HG02571 (cell line): ENCODE measurements at regions not wholly inside any gene's neighbourhood (a gene's known extent, or its start where the extent isn't known, plus 50 kb on each side); places are given as distances from the start of the nearest gene placed in this dataset.

ENCODE experiments used
- ATAC-seq: cut with Tn5 transposase; IDR thresholded peaks from one replicate; pipeline ENCODE4 v1.9.1; 2021; ENCODE audit warnings: mild to moderate bottlenecking, moderate library complexity; ENCODE audit not compliant: unreplicated experiment

DNA sequence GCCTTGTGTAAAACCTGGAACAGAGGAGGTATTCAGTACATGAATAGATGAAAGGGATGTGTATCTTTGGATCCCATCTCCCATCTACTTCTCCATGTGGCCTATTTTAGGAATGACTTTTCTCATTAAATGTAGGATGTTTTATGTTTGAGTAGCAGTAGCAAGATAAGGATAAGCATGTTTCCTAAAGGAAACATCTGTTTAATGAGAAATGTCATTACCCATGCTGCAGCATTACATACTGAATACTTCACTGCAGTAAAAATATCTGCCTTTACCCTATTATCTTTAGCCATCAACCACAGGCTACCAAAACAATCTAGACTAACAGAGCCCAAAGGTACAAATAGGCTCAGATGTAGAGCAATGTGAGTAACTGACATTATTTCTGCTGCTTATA, 419.2 kb upstream of the CYRIA start:
- ATAC-seq: no peak

DNA sequence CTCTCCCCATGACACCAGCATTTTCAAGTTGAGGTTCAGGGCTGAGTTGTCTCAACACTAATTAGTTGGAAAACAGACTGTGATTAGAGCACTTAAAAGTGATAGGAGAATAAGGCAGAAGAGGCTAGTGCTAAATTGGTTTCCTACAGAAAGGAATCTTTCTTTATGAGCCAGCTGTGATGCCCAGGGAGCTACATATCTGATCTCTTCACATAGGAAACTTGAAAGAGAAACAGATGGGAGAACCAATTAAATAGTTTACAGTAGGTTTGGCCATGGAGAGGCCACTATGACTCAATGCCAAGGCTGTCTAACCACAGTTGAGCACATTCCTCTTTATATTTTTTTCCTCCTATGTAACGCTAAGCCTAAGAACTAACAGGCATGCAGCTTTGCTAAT, 418.3 kb upstream of the CYRIA start:
- ATAC-seq: no peak

DNA sequence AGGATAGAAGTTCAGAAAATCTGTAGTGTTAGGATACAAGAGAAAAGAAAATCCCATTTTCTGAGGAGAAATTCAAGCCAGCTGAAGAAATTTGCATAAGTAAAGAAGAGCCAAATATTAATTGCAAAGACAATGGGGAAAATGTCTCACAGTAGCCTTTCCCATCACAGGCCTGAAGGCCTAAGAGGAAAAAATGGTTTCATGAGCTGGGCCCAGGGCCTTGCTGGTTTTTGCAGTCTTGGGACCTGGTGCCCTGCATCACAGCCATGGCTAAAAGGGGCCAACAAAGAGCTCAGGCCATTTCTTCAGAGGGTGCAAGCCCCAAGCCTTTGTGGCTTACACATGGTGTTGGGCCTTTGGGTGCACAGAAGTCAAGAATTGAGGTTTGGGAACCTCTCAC, 413.6 kb upstream of the CYRIA start:
- no peak for ATAC-seq

DNA sequence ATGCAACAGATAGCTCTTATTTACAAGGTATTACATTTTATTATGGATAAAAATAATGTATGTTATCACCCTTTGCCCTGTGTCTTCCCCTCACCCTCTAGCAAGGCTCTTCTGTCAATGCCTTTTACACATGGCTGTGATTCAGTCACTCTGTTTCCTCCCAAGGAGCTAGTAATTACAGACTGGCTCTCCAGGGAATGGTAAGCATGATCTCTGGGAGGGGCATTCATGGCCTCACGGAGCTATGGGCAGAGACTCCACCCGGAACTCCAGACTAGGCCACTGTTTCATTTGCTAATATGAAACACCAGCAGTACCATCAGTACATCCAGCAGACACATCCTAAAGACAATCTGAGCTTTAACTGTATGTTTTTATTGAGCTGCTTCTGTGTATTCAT, 410.9 kb upstream of the CYRIA start:
- ATAC-seq: no peak

DNA sequence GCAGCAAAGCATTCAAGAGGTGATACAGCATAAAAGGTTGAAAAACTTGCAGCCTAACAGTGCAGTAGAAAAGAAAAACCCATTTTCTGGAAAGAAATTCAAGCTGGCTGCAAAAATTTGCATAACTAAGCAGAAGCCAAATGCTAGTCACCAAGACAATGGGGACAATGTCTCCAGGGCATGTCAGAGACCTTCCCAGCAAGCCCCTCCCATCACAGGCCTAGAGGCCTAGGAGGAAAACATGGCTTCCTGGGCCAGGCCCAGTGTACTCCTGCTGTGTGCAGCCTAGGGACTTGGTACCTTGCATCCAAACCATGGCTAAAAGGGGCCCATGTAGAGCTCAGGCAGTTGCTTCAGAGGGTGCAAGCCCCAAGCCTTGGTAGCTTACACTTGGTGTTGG, 405.1 kb upstream of the CYRIA start:
- ATAC-seq: no peak

DNA sequence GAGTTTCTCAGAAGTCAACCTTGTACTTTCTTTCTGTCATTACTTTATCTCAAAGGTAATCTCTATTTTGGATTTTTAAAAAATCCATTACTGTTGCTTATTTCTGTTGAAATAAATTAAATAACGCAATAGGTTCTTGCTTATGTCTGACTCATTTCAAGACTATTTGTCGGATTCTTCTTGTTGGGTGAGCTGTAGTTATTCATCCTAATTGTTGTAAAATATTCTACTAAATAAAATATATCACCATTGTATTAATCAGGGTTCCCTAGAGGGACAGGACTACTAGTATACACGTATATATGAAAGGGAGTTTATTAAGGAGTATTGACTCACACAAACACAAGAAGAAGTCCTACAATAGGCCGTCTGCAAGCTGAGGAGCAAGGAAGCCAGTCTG, 403.9 kb upstream of the CYRIA start:
- ATAC-seq: no peak

DNA sequence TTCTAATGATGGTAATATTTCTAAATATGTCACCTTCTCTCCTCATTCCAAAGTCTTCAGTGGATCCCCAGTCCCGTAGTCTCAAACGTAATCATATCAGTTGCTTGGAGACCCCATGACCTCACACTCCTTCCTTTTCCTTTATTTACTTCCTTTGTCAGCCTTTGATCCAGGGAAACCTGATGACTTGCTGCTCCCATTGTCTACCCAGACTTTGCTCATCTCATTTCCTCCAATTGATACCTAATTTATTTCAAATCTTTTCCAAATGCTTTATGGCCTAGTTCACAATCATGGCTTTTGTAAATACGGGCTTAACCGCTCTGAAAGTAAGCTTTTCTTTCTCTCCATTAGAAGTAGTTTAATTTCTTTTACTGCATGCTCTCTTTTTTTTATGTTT, 402.4 kb upstream of the CYRIA start:
- ATAC-seq: no peak

DNA sequence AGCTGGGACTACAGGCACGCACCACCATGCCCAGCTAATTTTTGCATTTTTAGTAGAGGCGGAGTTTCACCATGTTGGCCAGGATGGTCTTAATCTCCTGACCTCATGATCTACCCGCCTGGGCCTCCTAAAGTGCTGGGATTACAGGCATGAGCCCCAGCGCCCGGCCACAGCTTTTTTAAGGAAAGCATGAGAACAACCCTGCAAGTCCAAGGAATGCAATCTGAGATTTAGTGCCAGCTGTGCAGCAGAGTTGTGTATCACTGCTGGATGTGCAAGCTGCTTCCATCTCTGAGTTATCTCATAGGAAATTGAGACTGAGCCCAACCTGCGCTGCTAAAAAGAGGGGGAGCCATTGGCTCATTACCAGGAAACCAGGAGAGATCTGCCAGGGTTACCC, 399.9 kb upstream of the CYRIA start:
- no peak for ATAC-seq

DNA sequence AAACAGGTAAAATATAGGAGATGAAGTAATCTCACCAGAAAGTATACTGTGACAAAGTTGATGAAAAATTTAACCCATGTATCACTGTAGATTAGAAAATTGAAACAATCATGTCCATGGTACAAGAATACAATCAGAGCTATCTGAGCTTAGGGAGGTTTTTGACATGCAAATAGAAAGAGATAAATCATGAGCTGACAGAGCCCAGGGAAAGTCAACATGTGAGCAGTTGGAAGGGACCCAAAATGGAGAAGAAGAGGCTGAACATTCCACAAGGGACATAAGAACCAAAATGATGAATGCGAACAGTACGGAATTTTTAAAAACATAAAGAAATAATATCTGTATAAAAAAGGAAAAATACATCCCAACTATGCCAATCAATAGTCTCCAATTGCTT, 395.4 kb upstream of the CYRIA start:
- no peak for ATAC-seq

DNA sequence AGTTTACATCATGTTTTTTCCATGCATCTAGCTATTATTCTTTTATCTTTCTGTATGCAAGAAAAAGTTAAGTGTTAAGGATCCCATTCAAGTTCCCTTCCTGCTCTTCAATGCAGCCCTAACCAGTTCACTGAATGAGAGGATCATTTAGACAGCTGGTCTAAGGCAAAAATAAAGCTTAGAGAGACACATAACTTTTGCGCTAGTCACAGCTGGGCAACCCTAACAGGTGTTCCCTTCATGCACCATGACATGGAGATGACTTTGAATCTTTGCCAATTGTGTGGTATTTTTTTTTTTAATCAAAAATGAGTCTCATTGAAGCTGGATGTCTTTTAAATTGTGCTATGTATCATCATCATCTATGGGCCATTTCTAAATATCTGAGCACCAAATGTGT, 393.8 kb upstream of the CYRIA start:
- ATAC-seq: no peak

DNA sequence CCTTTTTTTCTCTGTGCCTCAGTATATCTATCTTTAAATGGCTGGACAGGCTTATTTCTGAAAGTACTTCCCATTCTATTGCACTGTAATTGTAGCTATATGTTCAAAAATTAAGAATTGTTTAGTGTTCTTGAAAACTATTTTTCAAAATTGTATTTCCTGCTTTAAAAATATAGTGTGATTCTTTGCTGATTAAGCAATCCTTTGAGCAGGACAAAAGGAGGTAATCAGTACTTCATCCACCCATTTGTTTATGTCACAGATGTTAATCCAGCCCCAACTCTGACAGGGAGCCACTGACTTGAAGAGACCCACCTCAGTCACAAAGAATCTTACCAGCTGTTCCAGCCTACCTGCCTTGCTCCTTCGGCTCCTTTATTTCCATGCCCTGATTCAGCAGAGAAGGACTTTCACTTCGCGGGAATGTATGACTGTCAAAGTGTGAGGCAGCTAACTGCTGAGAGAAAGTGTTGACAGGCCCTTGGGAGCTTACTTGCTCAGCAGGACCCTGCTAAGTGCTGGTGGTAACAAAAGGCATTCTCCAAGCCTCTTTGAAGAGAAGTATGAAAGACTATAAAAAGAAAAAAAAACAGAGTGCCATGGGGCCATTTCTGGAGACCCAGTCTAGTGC, 393.3 kb upstream of the CYRIA start:
- no peak for ATAC-seq

DNA sequence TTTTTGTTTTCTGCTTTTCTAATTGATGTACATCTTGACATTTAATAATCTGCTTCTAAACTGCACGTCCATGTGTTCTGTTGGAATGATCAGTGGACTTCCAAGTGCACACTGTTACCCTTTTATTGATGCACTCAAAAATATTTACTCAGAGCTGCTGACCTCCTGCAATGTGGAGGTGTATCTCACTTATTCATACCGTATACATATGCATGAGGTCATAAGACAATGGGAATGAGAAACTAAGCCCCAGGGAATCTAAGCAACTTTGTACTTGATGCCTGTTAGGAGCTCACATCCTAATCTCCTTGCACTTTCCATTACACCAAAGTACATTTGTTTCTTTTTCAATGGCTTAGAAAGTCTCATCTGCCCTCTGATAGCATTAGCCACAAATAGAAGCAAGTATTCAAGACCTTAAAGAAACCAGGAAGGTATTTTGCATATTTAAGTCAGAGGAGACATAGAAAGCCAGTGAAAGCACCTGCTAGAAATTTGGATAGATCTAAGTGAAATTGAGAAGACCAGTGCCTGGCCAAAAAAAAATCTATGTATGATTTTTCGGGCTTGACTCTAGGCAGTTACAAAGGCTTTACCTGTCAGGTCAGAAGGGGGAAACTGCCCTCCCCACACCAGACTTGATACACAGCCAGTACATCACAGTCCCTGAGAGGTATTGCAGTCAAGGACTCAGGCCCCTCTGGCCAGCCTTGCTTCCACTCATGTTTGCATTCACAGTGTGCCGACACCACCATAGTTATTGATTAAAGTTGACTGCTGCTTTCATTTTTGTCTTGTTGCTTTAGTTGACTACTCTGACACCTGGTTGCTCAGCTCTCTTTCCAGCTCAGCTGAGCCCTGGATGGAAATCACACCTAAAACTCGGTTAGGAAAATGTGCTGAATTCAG, 391.7 kb upstream of the CYRIA start:
- no peak for ATAC-seq

DNA sequence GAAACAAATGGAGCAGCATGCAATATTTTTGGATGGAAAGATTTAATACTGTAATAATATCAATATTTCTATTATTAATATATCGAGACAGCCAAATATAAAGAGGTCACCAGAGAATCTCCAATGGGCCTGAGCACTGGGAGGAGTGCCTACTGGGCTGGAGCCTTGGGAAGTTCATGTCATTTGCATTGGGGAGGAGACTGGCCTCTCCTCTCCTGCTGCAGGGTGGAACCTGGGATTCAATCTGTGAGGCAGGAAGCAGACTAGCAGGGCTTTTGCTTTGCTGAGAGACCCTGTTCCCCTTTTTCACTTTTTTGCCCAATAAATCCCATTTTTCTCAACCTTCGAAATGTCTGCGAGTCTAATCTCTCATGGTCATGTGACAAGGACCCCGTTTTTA, 390.6 kb upstream of the CYRIA start:
- no peak for ATAC-seq

DNA sequence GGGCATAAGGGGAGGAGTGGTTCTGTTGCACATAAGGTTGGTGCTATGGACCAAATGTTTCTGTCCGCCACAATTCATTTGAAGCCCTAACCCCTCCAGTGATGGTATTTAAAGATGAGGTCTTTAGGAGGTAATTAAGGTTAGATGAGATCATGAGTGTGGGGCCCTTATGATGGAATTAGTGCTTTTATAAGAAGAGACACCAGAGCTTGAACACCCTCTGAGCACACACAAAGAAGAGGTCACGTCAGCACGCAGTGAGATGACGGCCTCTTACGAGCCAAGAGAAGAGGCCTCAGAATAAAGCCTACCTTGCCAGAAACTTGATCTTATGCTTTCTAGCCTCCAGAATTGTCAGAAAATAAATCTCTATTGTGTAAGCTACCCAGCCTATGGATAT, 386.4 kb upstream of the CYRIA start:
- no peak for ATAC-seq

DNA sequence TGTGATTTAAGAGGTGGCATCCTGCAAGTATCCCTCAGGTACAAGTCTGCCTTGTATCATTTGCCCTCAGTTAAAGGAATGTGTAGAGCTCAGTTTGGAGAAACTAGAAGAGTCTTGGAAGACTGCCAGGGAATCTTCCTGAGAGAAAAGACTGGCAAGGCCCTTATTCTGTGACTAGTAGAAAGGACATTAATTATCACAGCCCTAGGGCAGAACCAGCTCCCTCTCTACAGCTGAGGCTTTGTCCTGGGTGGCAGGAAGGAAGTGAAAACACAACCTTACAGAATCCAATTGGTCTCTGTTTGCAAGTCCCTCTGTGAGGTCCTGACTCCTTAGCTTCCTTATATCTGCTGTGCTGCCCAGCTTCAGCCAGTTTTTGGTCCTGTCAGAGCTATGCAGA, 385.9 kb upstream of the CYRIA start:
- ATAC-seq: no peak

DNA sequence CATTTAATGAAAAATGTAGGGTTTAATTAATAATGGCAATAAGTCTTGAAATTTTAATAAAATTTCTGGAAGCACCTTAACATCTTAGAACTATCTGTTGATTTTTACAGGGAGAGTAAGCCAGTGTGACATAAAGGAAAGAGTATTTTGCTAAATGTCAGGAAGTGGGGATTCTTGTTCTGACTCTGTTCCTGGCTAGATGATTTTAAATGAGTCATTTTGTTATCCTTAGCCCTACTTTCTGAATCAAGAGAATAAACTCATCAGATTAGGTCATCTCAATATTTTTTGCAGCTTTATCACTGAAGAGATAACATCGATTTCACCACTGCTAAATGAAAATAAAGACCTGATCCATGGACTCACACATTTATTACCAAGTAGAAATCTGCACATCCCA, 377.5 kb upstream of the CYRIA start:
- ATAC-seq: no peak

DNA sequence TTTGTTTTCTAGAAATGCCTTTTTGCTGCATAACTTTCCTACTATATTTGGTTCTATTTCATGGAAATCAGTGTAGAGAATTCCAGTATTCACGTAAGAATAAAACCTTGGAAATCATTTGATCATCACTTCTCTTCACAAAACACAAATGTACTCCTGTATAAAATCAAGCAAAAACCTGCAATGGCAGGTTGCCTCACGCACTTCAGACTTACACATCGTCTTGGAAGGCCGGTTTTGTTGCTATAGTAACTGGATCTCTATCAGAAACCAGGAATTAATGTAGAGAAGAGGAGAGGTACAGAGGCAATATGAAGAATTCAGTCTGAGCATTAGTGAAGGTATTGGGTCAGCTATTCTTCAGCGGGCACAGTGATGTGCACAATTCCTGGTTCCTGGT, 370.7 kb upstream of the CYRIA start:
- ATAC-seq: no peak

DNA sequence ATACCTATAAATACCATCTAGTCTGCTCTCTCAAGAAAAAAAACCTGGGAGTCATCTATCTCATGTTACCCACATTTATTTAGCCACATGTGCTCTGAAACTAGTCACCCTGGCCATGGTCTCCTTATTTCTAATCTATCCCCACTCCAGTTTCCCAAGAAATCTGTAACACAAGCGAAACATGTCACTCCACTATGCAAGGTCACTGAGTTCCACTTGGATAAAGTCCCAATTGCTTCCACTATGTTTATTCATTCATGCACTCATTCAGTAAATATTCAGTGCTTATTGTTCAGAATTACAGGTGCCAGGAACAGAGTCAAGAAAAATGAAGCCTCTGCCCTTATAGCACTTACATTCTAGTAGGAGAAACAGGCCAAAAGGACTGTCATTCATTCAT, 369.4 kb upstream of the CYRIA start:
- ATAC-seq: no peak

DNA sequence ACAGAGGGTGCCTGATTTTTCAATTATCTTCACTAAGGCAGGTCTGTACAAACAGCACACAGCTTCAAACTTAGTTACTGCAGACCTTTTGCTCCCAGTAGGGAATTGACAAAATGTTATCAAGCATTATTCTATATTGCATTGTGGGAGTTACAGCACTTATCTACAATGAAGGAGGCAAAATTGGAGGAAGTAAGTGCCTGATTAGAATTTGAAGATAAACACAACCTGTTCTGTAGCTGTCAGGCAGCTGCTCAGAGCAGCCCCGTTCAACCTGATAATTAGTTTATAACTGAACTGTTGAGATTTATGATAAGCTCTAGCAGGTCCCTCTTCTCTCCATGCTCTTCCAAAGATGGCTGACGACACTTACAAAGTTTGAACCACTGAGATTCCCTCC, 364.4 kb upstream of the CYRIA start:
- no peak for ATAC-seq

DNA sequence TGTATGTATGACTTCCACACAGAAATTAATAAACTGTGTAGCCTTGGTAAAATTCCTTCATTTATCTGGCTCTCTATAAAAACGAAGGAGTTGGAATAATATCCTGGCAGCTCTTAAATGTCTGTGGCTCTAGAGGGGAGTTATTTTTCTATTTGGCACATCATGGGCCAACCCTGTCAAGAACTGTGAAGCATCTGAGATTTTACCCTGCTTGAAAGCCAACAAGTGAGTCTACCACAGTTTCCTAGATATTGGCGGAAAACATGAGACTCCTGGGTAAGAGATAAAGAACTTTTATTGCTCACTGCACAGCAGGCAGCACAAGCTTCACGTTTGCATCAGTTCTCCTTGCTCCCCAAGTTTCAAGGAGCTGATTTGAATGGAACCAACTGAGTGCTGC, 346.7 kb upstream of the CYRIA start:
- no peak for ATAC-seq

DNA sequence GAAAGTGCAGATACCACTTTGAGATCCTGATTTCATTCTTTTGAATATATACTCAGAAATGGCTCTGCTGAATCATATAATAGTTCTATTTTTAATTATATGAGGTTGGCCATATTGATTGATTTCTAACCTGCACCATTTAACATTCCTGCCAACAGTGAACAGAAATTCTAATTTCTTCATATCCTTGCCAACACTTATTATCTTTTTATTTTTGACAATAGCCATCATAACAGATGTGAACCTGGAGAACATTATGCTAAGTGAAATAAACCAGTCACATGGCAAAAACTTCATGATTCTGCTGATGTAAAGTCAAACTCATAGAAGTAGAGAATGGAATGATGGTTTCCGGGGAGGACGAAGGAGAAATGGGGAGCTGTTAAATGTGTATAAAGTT, 344.5 kb upstream of the CYRIA start:
- ATAC-seq: no peak

DNA sequence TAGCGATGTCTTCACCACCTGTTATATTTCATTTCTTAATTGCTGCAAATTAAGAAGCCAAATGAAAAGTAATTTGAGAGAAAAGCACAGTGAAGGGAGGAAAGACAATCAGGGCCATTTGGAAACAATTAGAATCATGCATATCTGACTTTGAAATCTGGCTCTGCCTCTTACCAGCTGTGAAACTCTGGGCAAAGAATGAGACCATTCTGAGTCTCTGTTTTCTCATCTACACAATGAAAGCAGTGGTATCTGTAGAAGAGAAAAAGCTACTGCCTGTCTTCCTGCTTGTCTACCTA, 334.5 kb upstream of the CYRIA start:
- ATAC-seq: no peak
